Mesenchymal stem cell (in vitro differentiated cells and primary cell): ENCODE measurements at regions not wholly inside any gene's neighbourhood (a gene's known extent, or its start where the extent isn't known, plus 50 kb on each side); places are given as distances from the start of the nearest gene placed in this dataset.

Experiments used
- DNase-seq: peaks from one replicate; pipeline ENCODE4 v3.0.0-alpha.2; 2013
- H2AFZ ChIP-seq: one replicate; pipeline ENCODE4 v1.6.1; 2013; ENCODE audit warnings: low read depth, mild to moderate bottlenecking, control low read depth, inconsistent platforms, low read length, moderate library complexity
- H2AK5ac ChIP-seq: 2 replicates; pipeline ENCODE4 v1.6.1; 2013; ENCODE audit warnings: low read length, moderate library complexity, mild to moderate bottlenecking, inconsistent platforms; ENCODE audit not compliant: severe bottlenecking
- H2BK120ac ChIP-seq: one replicate; pipeline ENCODE4 v1.6.1; 2013; ENCODE audit warnings: low read depth, mild to moderate bottlenecking, inconsistent platforms, low read length, moderate library complexity
- H2BK12ac ChIP-seq, 2 experiments: one replicate each; pipeline ENCODE4 v1.6.1; 2013; ENCODE audit warnings: inconsistent platforms in 2 of 2, low read length in 2 of 2, mild to moderate bottlenecking in 2 of 2, moderate library complexity in 2 of 2, control low read depth in 1 of 2
- H2BK15ac ChIP-seq: one replicate; pipeline ENCODE4 v1.6.1; 2013; ENCODE audit warnings: mild to moderate bottlenecking, low read depth, inconsistent platforms; ENCODE audit not compliant: poor library complexity, severe bottlenecking
- H2BK5ac ChIP-seq: 2 replicates; pipeline ENCODE4 v1.6.1; 2013; ENCODE audit warnings: low read depth, mild to moderate bottlenecking, low read length, control low read depth, inconsistent platforms; ENCODE audit not compliant: poor library complexity, severe bottlenecking
- H3K14ac ChIP-seq, 2 experiments: one replicate each; pipeline ENCODE4 v1.6.1; 2013; ENCODE audit warnings: inconsistent platforms in 2 of 2, low read length in 2 of 2, control low read depth in 1 of 2, mild to moderate bottlenecking in 1 of 2, moderate library complexity in 1 of 2
- H3K18ac ChIP-seq, 2 experiments: one replicate each; pipeline ENCODE4 v1.6.1; 2013; ENCODE audit warnings: inconsistent platforms in 2 of 2, low read length in 2 of 2, control low read depth in 1 of 2, low read depth in 1 of 2, mild to moderate bottlenecking in 1 of 2
- H3K23ac ChIP-seq, 2 experiments: one replicate each; pipeline ENCODE4 v1.6.1; 2013; ENCODE audit warnings: inconsistent platforms in 2 of 2, low read length in 2 of 2, mild to moderate bottlenecking in 2 of 2, moderate library complexity in 2 of 2, control low read depth in 1 of 2
- H3K27ac ChIP-seq: 2 replicates; pipeline ENCODE4 v1.5.1; 2013; ENCODE audit warnings: mild to moderate bottlenecking, moderate library complexity, low read length, control low read depth, inconsistent platforms; ENCODE audit not compliant: poor library complexity, severe bottlenecking
- H3K27me3 ChIP-seq, 2 experiments: 2 replicates each; pipeline versions ENCODE4 v1.6.1 to v1.7.0; 2013; ENCODE audit warnings: low read length in 2 of 2, mild to moderate bottlenecking in 2 of 2, moderate library complexity in 2 of 2, control low read depth in 1 of 2, inconsistent platforms in 1 of 2; ENCODE audit not compliant: control insufficient read depth in 1 of 2, insufficient read depth in 1 of 2
- H3K36me3 ChIP-seq, 2 experiments: 2 replicates each; pipeline versions ENCODE4 v1.6.1 to v1.7.0; 2013; ENCODE audit warnings: low read length in 2 of 2, control low read depth in 1 of 2, inconsistent platforms in 1 of 2, low read depth in 1 of 2, mild to moderate bottlenecking in 1 of 2; ENCODE audit not compliant: insufficient read depth in 2 of 2, control insufficient read depth in 1 of 2
- H3K4ac ChIP-seq, 2 experiments: one replicate each; pipeline ENCODE4 v1.6.1; 2013; ENCODE audit warnings: inconsistent platforms in 2 of 2, low read length in 2 of 2, mild to moderate bottlenecking in 2 of 2, moderate library complexity in 2 of 2, control low read depth in 1 of 2, low read depth in 1 of 2
- H3K4me1 ChIP-seq: 2 replicates; pipeline ENCODE4 v1.6.1; 2013; ENCODE audit warnings: low read depth, low read length, control low read depth; ENCODE audit not compliant: control insufficient read depth, insufficient read depth
- H3K4me2 ChIP-seq: 2 replicates; pipeline ENCODE4 v1.6.1; 2013; ENCODE audit warnings: low read length, mild to moderate bottlenecking, inconsistent platforms; ENCODE audit not compliant: poor library complexity, severe bottlenecking
- H3K4me3 ChIP-seq, 2 experiments: 2 replicates each; pipeline versions ENCODE4 v1.5.1 to v1.7.0; 2013; ENCODE audit warnings: low read length in 2 of 2, mild to moderate bottlenecking in 2 of 2, control low read depth in 1 of 2, low read depth in 1 of 2; ENCODE audit not compliant: insufficient read depth in 1 of 2
- H3K79me1 ChIP-seq: replicated peaks from 2 replicates; pipeline ENCODE4 v1.6.1; 2013; ENCODE audit warnings: mild to moderate bottlenecking, control low read depth, low read length, inconsistent platforms; ENCODE audit not compliant: poor library complexity, severe bottlenecking
- H3K9ac ChIP-seq: 2 replicates; pipeline ENCODE4 v1.7.0; 2013; ENCODE audit warnings: mild to moderate bottlenecking, low read length, moderate library complexity
- H3K9me3 ChIP-seq: 2 replicates; pipeline ENCODE4 v1.7.0; 2013; ENCODE audit warnings: mild to moderate bottlenecking, low read length; ENCODE audit not compliant: control insufficient read depth
- H4K8ac ChIP-seq: one replicate; pipeline ENCODE4 v1.6.1; 2013; ENCODE audit warnings: inconsistent platforms, mild to moderate bottlenecking, low read length, moderate library complexity
- H4K91ac ChIP-seq: one replicate; pipeline ENCODE4 v1.6.1; 2013; ENCODE audit warnings: mild to moderate bottlenecking, low read length, inconsistent platforms
- WGBS: methylation state at CpG from one replicate; pipeline ENCODE4 v1.1.7; 2013; ENCODE audit warnings: mixed read lengths; 5-methylcytosine and 5-hydroxymethylcytosine counted together

DNA sequence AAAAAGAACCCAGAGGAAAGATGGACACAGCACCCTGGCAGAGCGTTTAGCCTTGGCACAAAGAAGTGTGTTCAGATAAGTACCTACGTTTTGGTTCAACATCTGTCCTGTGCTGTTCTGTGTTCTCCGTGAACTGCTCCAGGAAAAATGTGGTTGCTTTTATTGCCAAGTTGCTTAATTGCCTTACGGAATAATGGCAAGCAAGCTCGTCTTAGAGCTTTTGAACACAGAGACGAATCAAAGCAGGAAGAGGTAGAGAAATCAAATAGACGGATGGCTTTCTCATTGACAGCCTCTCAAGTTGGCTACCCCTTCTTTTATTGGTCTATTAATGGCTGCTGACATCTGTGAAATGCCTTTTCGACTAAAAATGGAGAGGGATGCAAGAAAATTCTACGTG, 911.1 kb upstream of the EEF2KMT start:
- Histone ChIP-seq H3K27ac (no peak overlapping the region), H3K9me3 (no peaks in the 10 kb centered on the region), H3K27me3 (no peaks in the 10 kb centered on the region), H3K4me1 (no peaks in the 10 kb centered on the region), H4K8ac (no peak overlapping the region), H2BK15ac (no peak overlapping the region), H3K18ac (no peak overlapping the region), H2AFZ (no peak overlapping the region), H3K14ac (no peak overlapping the region), H2BK12ac (no peak overlapping the region), H3K23ac (no peak overlapping the region), H3K4me3 (no peak overlapping the region), H2BK5ac (no peak overlapping the region), H2BK120ac (no peak overlapping the region), H3K79me1 (no peaks in the 10 kb centered on the region), H3K4ac (no peak overlapping the region), H3K4me2 (no peak overlapping the region), H3K36me3 (no peaks in the 10 kb centered on the region), H3K9ac (no peak overlapping the region), H4K91ac (no peak overlapping the region), H2AK5ac (no peak overlapping the region)
- no peak for DNase-seq
- WGBS: 72% methylated on average over 9 of the region's 9 CpGs

- Histone ChIP-seq H2AK5ac (no peak overlapping the region), H3K23ac (no peak overlapping the region), H3K18ac (no peak overlapping the region), H3K14ac (no peak overlapping the region), H3K4me1 (no peaks in the 10 kb centered on the region), H4K91ac (no peak overlapping the region), H2BK15ac (no peak overlapping the region), H3K36me3 (no peaks in the 10 kb centered on the region), H3K4ac (no peak overlapping the region), H2BK120ac (no peak overlapping the region), H3K79me1 (no peaks in the 10 kb centered on the region), H2BK12ac (no peak overlapping the region), H2AFZ (no peak overlapping the region), H3K4me3 (no peak overlapping the region), H3K27me3 (no peaks in the 10 kb centered on the region), H3K27ac (no peak overlapping the region), H2BK5ac (no peak overlapping the region), H3K9ac (no peak overlapping the region), H4K8ac (no peak overlapping the region), H3K9me3 (peaks cover 4% of the 10 kb centered on the region), H3K4me2 (no peak overlapping the region)
- no peak for DNase-seq
- WGBS: 81% methylated on average over 2 of the region's 2 CpGs
Observed at GRCh38 chr16:5993356-5993755, 895.8 kb upstream of the EEF2KMT start.

GRCh38 chr16:5982979-5983378, 885.4 kb upstream of the EEF2KMT start:
- H3K4me3 ChIP-seq: no peak overlapping the region
- H2BK5ac ChIP-seq: no peak overlapping the region
- no peak overlapping the region for H3K18ac ChIP-seq
- 55% methylated on average over 11 of the region's 11 CpGs for WGBS
- H4K8ac ChIP-seq: no peak overlapping the region
- no peak overlapping the region for H2BK12ac ChIP-seq
- no peak overlapping the region for H2BK120ac ChIP-seq
- no peaks in the 10 kb centered on the region for H3K9me3 ChIP-seq
- no peak overlapping the region for H4K91ac ChIP-seq
- no peaks in the 10 kb centered on the region for H3K36me3 ChIP-seq
- no peak overlapping the region for H3K14ac ChIP-seq
- H3K79me1 ChIP-seq: no peaks in the 10 kb centered on the region
- no peak overlapping the region for H2AK5ac ChIP-seq
- H2AFZ ChIP-seq: no peak overlapping the region
- H3K4ac ChIP-seq: no peak overlapping the region
- no peak overlapping the region for H3K9ac ChIP-seq
- no peak overlapping the region for H3K27ac ChIP-seq
- H3K23ac ChIP-seq: no peak overlapping the region
- H3K27me3 ChIP-seq: no peaks in the 10 kb centered on the region
- no peaks in the 10 kb centered on the region for H3K4me1 ChIP-seq
- DNase-seq: no peak
- H3K4me2 ChIP-seq: no peak overlapping the region
- no peak overlapping the region for H2BK15ac ChIP-seq

GRCh38 chr16:5979905-5980550, 882.4 kb upstream of the EEF2KMT start:
- H3K14ac ChIP-seq: no peak overlapping the region

More at GRCh38 chr16:5979905-5980550, 882.4 kb upstream of the EEF2KMT start:
- Histone ChIP-seq H3K9ac (no peak overlapping the region), H4K91ac (no peak overlapping the region), H4K8ac (no peak overlapping the region), H2AFZ (no peak overlapping the region), H3K4me2 (no peak overlapping the region), H2BK12ac (no peak overlapping the region), H2BK120ac (no peak overlapping the region), H3K27ac (no peak overlapping the region), H2BK5ac (no peak overlapping the region), H3K36me3 (no peaks in the 10 kb centered on the region), H3K4me3 (no peak overlapping the region), H3K4me1 (no peaks in the 10 kb centered on the region), H3K18ac (no peak overlapping the region), H3K9me3 (no peaks in the 10 kb centered on the region), H3K27me3 (no peaks in the 10 kb centered on the region), H3K79me1 (no peaks in the 10 kb centered on the region), H3K4ac (no peak overlapping the region), H2AK5ac (no peak overlapping the region), H3K23ac (no peak overlapping the region), H2BK15ac (no peak overlapping the region)
- no peak for DNase-seq
- WGBS: 11% methylated on average over 9 of the region's 10 CpGs
